Activated T-cell treated with anti-CD3 and anti-CD28 coated beads, Interleukin-2, amount 50 U/mL, for 4 hours (primary cell): ENCODE measurements at regions not wholly inside any gene's neighbourhood (a gene's known extent, or its start where the extent isn't known, plus 50 kb on each side); places are given as distances from the start of the nearest gene placed in this dataset.

ENCODE experiments used
- ATAC-seq, 2 donors: fragments of 200-7000 bp; cut with Tn5 transposase; one replicate each; pipeline ENCODE4 v1.10.0; 2021
- DNase-seq: peaks from one replicate; pipeline ENCODE4 v3.0.0-alpha.2; 2020
- H3K27me3 Mint-ChIP-seq: one replicate; pipeline ENCODE4 v1.8.0; 2021; ENCODE audit warnings: low read depth, mixed read lengths
- H3K36me3 Mint-ChIP-seq: one replicate; pipeline ENCODE4 v1.8.0; 2022; ENCODE audit warnings: mixed read lengths; ENCODE audit not compliant: insufficient read depth
- H3K4me1 Mint-ChIP-seq: one replicate; pipeline ENCODE4 v1.8.0; 2021; ENCODE audit warnings: low read depth, mixed read lengths
- H3K4me3 Mint-ChIP-seq: one replicate; pipeline ENCODE4 v1.8.0; 2021; ENCODE audit warnings: mild to moderate bottlenecking, moderate library complexity, mixed read lengths
- H3K9me3 Mint-ChIP-seq: one replicate; pipeline ENCODE4 v1.8.0; 2021; ENCODE audit warnings: mixed read lengths

GRCh38 chr13:78820541-78820940, 161.6 kb upstream of the OBI1 start:
- Mint-ChIP-seq H3K4me3 (no peak overlapping the region), H3K4me1 (no peaks in the 10 kb centered on the region), H3K9me3 (no peaks in the 10 kb centered on the region), H3K27me3 (no peaks in the 10 kb centered on the region), H3K36me3 (no peaks in the 10 kb centered on the region)
- no peak for DNase-seq
- no peak for ATAC-seq

- H3K27me3 Mint-ChIP-seq: no peaks in the 10 kb centered on the region
- no peaks in the 10 kb centered on the region for H3K4me1 Mint-ChIP-seq
- no peaks in the 10 kb centered on the region for H3K36me3 Mint-ChIP-seq
- DNase-seq (no peak), ATAC-seq (no peak)
- no peaks in the 10 kb centered on the region for H3K9me3 Mint-ChIP-seq
- H3K4me3 Mint-ChIP-seq: no peak overlapping the region
Observed at GRCh38 chr13:78816592-78816991, 157.6 kb upstream of the OBI1 start.

- no peaks in the 10 kb centered on the region for H3K4me1 Mint-ChIP-seq
- no peaks in the 10 kb centered on the region for H3K36me3 Mint-ChIP-seq
- no peaks in the 10 kb centered on the region for H3K9me3 Mint-ChIP-seq
- no peak overlapping the region for H3K4me3 Mint-ChIP-seq
- H3K27me3 Mint-ChIP-seq: peaks cover 3% of the 10 kb centered on the region
- DNase-seq: no peak
- ATAC-seq: no peak
Observed at GRCh38 chr13:78816154-78816553, 157.2 kb upstream of the OBI1 start.

GRCh38 chr13:78806457-78806856, 147.5 kb upstream of the OBI1 start:
- no peaks in the 10 kb centered on the region for H3K4me1 Mint-ChIP-seq
- ATAC-seq: peak in 1 of 2 donors; percentile 34
- DNase-seq: no peak
- no peak overlapping the region for H3K4me3 Mint-ChIP-seq
- H3K9me3 Mint-ChIP-seq: no peaks in the 10 kb centered on the region
- H3K36me3 Mint-ChIP-seq: no peaks in the 10 kb centered on the region
- H3K27me3 Mint-ChIP-seq: peaks cover 2% of the 10 kb centered on the region

DNA sequence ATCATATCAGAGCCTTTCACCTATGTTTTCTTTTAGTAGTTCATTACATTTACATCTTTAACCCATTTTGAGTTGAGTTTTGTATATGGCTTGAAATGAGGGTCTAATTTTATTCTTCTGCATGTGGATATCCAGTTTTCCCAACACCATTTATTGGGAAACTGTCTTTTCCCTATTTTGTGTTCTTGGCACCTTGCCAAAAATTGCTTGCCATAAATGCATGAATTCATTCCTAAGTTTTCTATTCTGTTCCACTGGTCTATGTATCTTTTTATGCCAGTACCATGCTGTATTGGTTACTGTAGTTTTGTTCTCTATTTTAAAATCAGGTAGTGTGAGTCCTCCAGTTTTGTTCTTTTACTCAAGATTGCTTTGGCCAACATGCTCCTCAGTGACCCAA, 144.0 kb upstream of the OBI1 start:
- Mint-ChIP-seq H3K36me3 (no peaks in the 10 kb centered on the region), H3K9me3 (no peaks in the 10 kb centered on the region), H3K4me3 (no peak overlapping the region), H3K4me1 (no peaks in the 10 kb centered on the region), H3K27me3 (no peaks in the 10 kb centered on the region)
- ATAC-seq: no peak
- no peak for DNase-seq

GRCh38 chr13:78787190-78787589, 128.2 kb upstream of the OBI1 start:
- Mint-ChIP-seq H3K4me1 (no peaks in the 10 kb centered on the region), H3K9me3 (no peaks in the 10 kb centered on the region), H3K4me3 (no peak overlapping the region), H3K36me3 (no peaks in the 10 kb centered on the region), H3K27me3 (peaks cover 11% of the 10 kb centered on the region)
- DNase-seq (no peak), ATAC-seq (no peak)

DNA sequence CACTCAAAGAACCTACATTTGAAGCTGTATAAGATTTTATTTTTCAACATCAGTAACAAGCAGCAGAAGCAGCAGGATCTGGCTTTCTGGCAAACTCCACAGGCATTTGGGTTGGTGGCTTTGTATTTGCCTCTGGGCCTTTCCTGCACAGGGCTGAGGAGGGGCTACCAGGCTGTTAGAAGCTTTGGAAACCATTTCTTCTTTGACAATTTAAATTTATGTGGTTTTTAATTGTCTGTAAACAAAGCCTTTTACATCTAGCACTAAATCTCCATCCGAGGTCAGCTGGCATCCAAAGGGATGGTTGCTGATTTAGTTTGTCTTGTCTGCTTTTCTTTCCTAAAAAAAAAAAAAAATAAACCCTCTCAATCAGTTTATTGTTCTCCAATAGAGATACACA, 127.5 kb upstream of the OBI1 start:
- Mint-ChIP-seq H3K4me3 (no peak overlapping the region), H3K4me1 (no peaks in the 10 kb centered on the region), H3K9me3 (no peaks in the 10 kb centered on the region), H3K36me3 (no peaks in the 10 kb centered on the region), H3K27me3 (peaks cover 11% of the 10 kb centered on the region)
- ATAC-seq: no peak
- DNase-seq: no peak

DNA sequence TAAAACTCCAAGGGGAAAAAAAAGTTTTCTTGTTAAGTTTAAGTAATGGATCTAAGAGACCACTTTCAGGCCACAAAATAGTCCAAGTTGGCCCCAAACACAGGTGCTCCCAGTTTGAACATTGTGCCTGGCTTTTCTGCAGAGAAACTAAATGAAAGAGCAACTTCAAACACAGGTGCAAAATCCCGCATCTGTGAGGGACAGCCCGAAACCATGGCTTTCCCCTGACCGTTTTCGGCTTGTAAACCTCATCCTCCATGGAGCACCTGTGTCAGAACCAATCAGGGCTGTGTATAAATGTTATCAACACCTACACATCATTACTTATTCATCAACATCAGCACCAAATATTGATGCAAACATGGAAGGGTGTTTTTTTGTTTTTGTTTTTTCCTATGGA, 126.8 kb upstream of the OBI1 start:
- H3K4me1 Mint-ChIP-seq: no peaks in the 10 kb centered on the region
- DNase-seq (no peak), ATAC-seq (no peak)
- no peaks in the 10 kb centered on the region for H3K9me3 Mint-ChIP-seq
- peaks cover 11% of the 10 kb centered on the region for H3K27me3 Mint-ChIP-seq
- H3K4me3 Mint-ChIP-seq: no peak overlapping the region
- H3K36me3 Mint-ChIP-seq: no peaks in the 10 kb centered on the region

DNA sequence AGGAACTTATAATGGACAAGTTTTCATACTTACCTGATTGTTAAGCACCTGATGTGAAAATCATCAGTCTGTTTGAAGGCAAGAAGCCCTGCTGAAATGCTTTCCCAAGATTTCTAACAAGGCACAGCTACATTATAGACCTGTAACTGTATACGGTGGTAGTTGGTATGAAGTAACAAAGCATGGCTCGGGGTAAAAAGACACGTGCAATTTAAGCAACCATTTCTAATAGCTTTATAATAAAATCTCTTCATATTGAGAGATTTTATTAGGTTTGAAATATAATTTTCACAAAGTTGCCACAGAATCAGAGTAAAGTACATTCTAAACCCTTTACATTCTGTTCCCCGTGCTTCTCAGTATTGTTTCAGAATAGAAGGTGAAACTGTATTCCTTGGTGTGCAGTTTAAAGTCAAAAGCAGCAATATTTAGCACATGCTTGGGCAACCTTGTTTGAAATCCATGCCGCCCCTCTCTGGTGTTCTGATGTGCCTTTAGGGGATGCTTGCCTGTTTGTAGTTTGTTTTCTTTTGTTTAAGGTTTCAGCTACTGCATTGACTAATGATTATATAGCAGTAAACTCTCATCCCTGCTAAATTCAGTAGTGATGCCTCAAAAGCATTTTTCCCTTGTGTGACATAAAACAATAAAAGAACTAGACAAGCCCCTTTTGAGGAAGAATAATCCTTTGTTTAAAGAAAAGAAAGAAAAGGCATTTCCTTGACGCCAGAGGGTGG, 125.2 kb upstream of the OBI1 start:
- Mint-ChIP-seq H3K4me1 (no peaks in the 10 kb centered on the region), H3K36me3 (no peaks in the 10 kb centered on the region), H3K9me3 (no peaks in the 10 kb centered on the region), H3K27me3 (peaks cover 14% of the 10 kb centered on the region), H3K4me3 (no peak overlapping the region)
- no peak for DNase-seq
- ATAC-seq: no peak

- Mint-ChIP-seq H3K4me3 (no peak overlapping the region), H3K9me3 (no peaks in the 10 kb centered on the region), H3K36me3 (no peaks in the 10 kb centered on the region), H3K27me3 (peaks cover 10% of the 10 kb centered on the region), H3K4me1 (no peaks in the 10 kb centered on the region)
- no peak for ATAC-seq
- no peak for DNase-seq
Observed at GRCh38 chr13:78780708-78781107, 121.8 kb upstream of the OBI1 start.

- H3K9me3 Mint-ChIP-seq: no peaks in the 10 kb centered on the region
- H3K36me3 Mint-ChIP-seq: no peaks in the 10 kb centered on the region
- peaks cover 10% of the 10 kb centered on the region for H3K27me3 Mint-ChIP-seq
- no peak overlapping the region for H3K4me3 Mint-ChIP-seq
- ATAC-seq (no peak), DNase-seq (no peak)
- no peaks in the 10 kb centered on the region for H3K4me1 Mint-ChIP-seq
Observed at GRCh38 chr13:78779608-78780007, 120.7 kb upstream of the OBI1 start.

DNA sequence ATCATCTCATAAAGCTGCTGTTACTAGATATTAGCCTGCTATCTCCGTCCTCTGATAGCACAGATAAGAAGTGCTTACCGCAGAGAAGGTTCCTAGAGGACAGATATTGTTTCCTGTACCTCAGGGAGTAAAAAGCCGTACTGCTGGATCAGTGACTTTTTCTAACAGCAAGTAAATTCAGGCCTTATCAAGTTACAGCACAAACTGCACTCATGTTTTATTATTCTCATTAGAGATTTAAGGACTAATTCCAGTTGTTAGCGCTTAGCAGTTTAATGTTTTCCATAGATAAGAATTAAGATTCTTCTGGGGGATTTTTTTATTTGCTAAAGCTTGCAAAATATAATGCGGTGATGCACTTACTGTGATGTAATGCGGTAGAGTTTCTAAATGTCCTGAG, 119.0 kb upstream of the OBI1 start:
- Mint-ChIP-seq H3K9me3 (no peaks in the 10 kb centered on the region), H3K4me1 (no peaks in the 10 kb centered on the region), H3K27me3 (peaks cover 10% of the 10 kb centered on the region), H3K36me3 (no peaks in the 10 kb centered on the region), H3K4me3 (no peak overlapping the region)
- ATAC-seq (no peak), DNase-seq (no peak)

- ATAC-seq (no peak), DNase-seq (no peak)
- no peaks in the 10 kb centered on the region for H3K9me3 Mint-ChIP-seq
- H3K4me1 Mint-ChIP-seq: no peaks in the 10 kb centered on the region
- H3K36me3 Mint-ChIP-seq: no peaks in the 10 kb centered on the region
- H3K27me3 Mint-ChIP-seq: peaks cover 6% of the 10 kb centered on the region
- H3K4me3 Mint-ChIP-seq: no peak overlapping the region
Observed at GRCh38 chr13:78777396-78777795, 118.4 kb upstream of the OBI1 start.

- H3K4me3 Mint-ChIP-seq: no peak overlapping the region
- H3K9me3 Mint-ChIP-seq: no peaks in the 10 kb centered on the region
- H3K4me1 Mint-ChIP-seq: no peaks in the 10 kb centered on the region
- ATAC-seq (no peak), DNase-seq (no peak)
- peaks cover 2% of the 10 kb centered on the region for H3K27me3 Mint-ChIP-seq
- H3K36me3 Mint-ChIP-seq: no peaks in the 10 kb centered on the region
Observed at GRCh38 chr13:78772933-78773332, 114.0 kb upstream of the OBI1 start.

DNA sequence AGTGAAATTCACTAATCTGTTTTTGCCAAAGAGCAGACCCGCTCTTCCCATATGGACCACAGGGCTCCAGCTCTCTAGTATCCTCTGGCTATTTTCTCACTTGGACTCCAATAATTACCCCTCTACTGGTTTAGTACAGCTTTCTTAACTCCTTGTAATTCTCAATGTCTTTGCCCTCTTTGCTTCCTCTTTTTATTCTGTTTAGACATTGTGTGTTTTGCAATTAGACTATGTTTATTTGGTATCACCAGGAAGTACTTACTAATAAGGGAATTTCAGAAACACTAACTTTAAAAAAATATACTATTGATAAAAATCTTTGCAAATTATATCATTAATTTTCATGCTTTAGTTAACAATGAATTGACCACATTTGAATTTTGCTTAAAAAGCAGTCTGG, 111.6 kb upstream of the OBI1 start:
- ATAC-seq: no peak
- H3K4me3 Mint-ChIP-seq: no peak overlapping the region
- H3K27me3 Mint-ChIP-seq: peaks cover 2% of the 10 kb centered on the region
- no peaks in the 10 kb centered on the region for H3K9me3 Mint-ChIP-seq
- H3K36me3 Mint-ChIP-seq: no peaks in the 10 kb centered on the region
- H3K4me1 Mint-ChIP-seq: no peaks in the 10 kb centered on the region
- no peak for DNase-seq

DNA sequence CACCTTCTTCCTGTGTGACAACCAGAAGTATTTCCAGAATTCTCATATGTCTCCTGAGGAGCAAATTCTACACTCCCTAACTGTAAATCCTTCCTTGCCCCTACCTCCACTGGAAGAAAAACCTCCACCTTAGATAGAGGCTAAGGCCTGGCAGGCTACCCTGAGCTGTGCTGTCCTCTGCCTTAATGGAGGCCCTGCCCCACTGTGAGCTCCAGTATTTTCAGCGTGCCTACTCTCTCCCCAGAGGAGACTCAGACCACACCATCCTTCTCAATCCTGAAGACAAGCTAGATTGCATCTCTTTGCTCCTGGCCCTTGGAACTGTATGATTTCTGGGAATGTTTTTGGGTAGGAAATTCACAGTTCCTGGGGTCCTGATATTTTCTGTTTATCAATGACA, 110.0 kb upstream of the OBI1 start:
- H3K4me1 Mint-ChIP-seq: no peaks in the 10 kb centered on the region
- H3K27me3 Mint-ChIP-seq: peaks cover 2% of the 10 kb centered on the region
- H3K4me3 Mint-ChIP-seq: no peak overlapping the region
- no peak for DNase-seq
- no peak for ATAC-seq
- no peaks in the 10 kb centered on the region for H3K9me3 Mint-ChIP-seq
- H3K36me3 Mint-ChIP-seq: no peaks in the 10 kb centered on the region
